HCT116 (cell line): ENCODE measurements at regions not wholly inside any gene's neighbourhood (a gene's known extent, or its start where the extent isn't known, plus 50 kb on each side); places are given as distances from the start of the nearest gene placed in this dataset.

Source experiments
- ATAC-seq: fragments of 200-7000 bp; cut with Tn5 transposase; 2 replicates; pipeline ENCODE4 v1.9.1; 2020; ENCODE audit warnings: mild to moderate bottlenecking, moderate library complexity
- BruUV-seq: library from RNA; stranded (reverse); fragments of 400-500 nt; replicated peaks from 2 replicates; lab custom pipeline; 2021; lab: Mats Ljungman, UMichigan
- CTCF ChIA-PET: fragments of 300-600 bp; sonication (Branson Sonifier 250); formaldehyde crosslinking; loops from one replicate; lab custom pipeline; 2021; ENCODE audit warnings: antibody characterized with exemption; lab: Charles Lee
- POLR2A ChIA-PET: fragments of 300-600, 350-600 bp; sonication (Branson Sonifier 250); formaldehyde crosslinking; loops from one replicate; lab custom pipeline; 2021; ENCODE audit warnings: antibody characterized with exemption; lab: Charles Lee
- RAD21 ChIA-PET, 2 experiments: fragments of 300-600 bp; sonication (Branson Sonifier 250); formaldehyde crosslinking; loops; one replicate each; lab custom pipeline; 2023; ENCODE audit warnings: low total read pairs in 2 of 2; ENCODE audit not compliant: uncharacterized antibody in 2 of 2, unreplicated experiment in 2 of 2, low non-redundant PET in 1 of 2; lab: Charles Lee
- DNase-seq: peaks from one replicate; pipeline ENCODE4 v3.0.0-alpha.2; 2010; ENCODE audit warnings: low read depth, low spot score
- H2AFZ ChIP-seq: fragments of 200-600 bp; shearing (Covaris generic), sonication (generic); 2 replicates; pipeline ENCODE4 v1.6.1; 2017; ENCODE audit warnings: low read depth, mixed run types, mixed read lengths, antibody characterized with exemption, low read length; ENCODE audit not compliant: poor library complexity, severe bottlenecking
- H3K27ac ChIP-seq: 2 replicates; pipeline ENCODE4 v1.5.1; 2012; ENCODE audit warnings: low read depth, low read length
- H3K27me3 ChIP-seq: fragments of 200-600 bp; sonication (generic); 2 replicates; pipeline ENCODE4 v1.6.1; 2016; ENCODE audit warnings: mixed run types, low read length, mixed read lengths; ENCODE audit not compliant: insufficient read depth
- H3K36me3 ChIP-seq, 2 experiments: fragments of 200-500 bp in 1 of 2; fragments of 200-600 bp in 1 of 2; sonication (Bioruptor generic) in 1 of 2; sonication (generic) in 1 of 2; 2 replicates each; pipeline versions ENCODE4 v1.5.1 to v1.6.1; 2014 to 2016; ENCODE audit warnings: low read length in 2 of 2, inconsistent platforms in 1 of 2, mixed read lengths in 1 of 2, mixed run types in 1 of 2; ENCODE audit not compliant: insufficient read depth in 2 of 2, control insufficient read depth in 1 of 2
- H3K4me1 ChIP-seq, 2 experiments: fragments of 200-600 bp in 1 of 2; sonication (generic) in 1 of 2; 2 replicates each; pipeline versions ENCODE4 v1.5.1 to v1.6.1; 2012 to 2017; ENCODE audit warnings: low read length in 2 of 2, inconsistent platforms in 1 of 2, mild to moderate bottlenecking in 1 of 2, mixed read lengths in 1 of 2, mixed run types in 1 of 2, moderate library complexity in 1 of 2; ENCODE audit not compliant: insufficient read depth in 2 of 2, control insufficient read depth in 1 of 2
- H3K4me2 ChIP-seq: fragments of 200-600 bp; sonication (generic); 2 replicates; pipeline ENCODE4 v1.6.1; 2017; ENCODE audit warnings: mixed run types, low read length, mixed read lengths
- H3K4me3 ChIP-seq, 2 experiments: fragments of 200-600 bp in 1 of 2; sonication (generic) in 1 of 2; replicated peaks in 1 of 2; 2 replicates each; pipeline ENCODE4 v1.5.1; 2011 to 2016; ENCODE audit warnings: low read length in 2 of 2, control low read depth in 1 of 2, low read depth in 1 of 2, mild to moderate bottlenecking in 1 of 2, mixed read lengths in 1 of 2, mixed run types in 1 of 2
- H3K79me2 ChIP-seq: fragments of 200-600 bp; sonication (generic); 2 replicates; pipeline ENCODE4 v1.6.1; 2017; ENCODE audit warnings: mild to moderate bottlenecking, mixed run types, low read length, moderate library complexity, mixed read lengths; ENCODE audit not compliant: insufficient read depth
- H3K9ac ChIP-seq: fragments of 200-600 bp; sonication (generic); 2 replicates; pipeline ENCODE4 v1.6.1; 2016; ENCODE audit warnings: low read length, mixed read lengths
- H3K9me2 ChIP-seq: fragments of 200-600 bp; sonication (generic), shearing (Covaris generic); 2 replicates; pipeline ENCODE4 v1.6.1; 2017; ENCODE audit warnings: mixed run types, mild to moderate bottlenecking, moderate library complexity; ENCODE audit not compliant: insufficient read depth
- H3K9me3 ChIP-seq, 2 experiments: fragments of 200-500 bp in 1 of 2; fragments of 200-600 bp in 1 of 2; sonication (Bioruptor generic) in 1 of 2; sonication (generic) in 1 of 2; 2 replicates each; pipeline ENCODE4 v1.6.1; 2014 to 2017; ENCODE audit warnings: low read length in 2 of 2, mixed read lengths in 2 of 2, inconsistent platforms in 1 of 2, low read depth in 1 of 2, mild to moderate bottlenecking in 1 of 2, mixed run types in 1 of 2, moderate library complexity in 1 of 2; ENCODE audit not compliant: control insufficient read depth in 1 of 2, insufficient read depth in 1 of 2
- H4K20me1 ChIP-seq: fragments of 200-600 bp; sonication (generic), shearing (Covaris generic); 2 replicates; pipeline ENCODE4 v1.6.1; 2017; ENCODE audit warnings: mixed run types, mild to moderate bottlenecking, moderate library complexity; ENCODE audit not compliant: insufficient read depth
- CEBPB ChIP-seq: IDR thresholded peaks from 2 replicates; pipeline ENCODE4 v1.6.1; 2012; ENCODE audit warnings: low read depth
- EZH2 ChIP-seq: fragments of 200-600 bp; sonication (generic); IDR thresholded peaks from 2 replicates; pipeline ENCODE4 v1.6.1; 2017; ENCODE audit warnings: antibody characterized with exemption, mixed run types
- EZH2phosphoT487 ChIP-seq: fragments of 200-600 bp; IDR thresholded peaks from 2 replicates; pipeline ENCODE4 v1.6.1; 2018; ENCODE audit warnings: antibody characterized with exemption, borderline replicate concordance
- FOSL1 ChIP-seq: IDR thresholded peaks from 2 replicates; pipeline ENCODE4 v1.6.1; 2012; ENCODE audit warnings: low read depth
- JUND ChIP-seq: IDR thresholded peaks from 2 replicates; pipeline ENCODE4 v1.6.1; 2012
- POLR2A ChIP-seq: IDR thresholded peaks from 2 replicates; pipeline ENCODE4 v1.7.0; 2011; ENCODE audit warnings: borderline replicate concordance; ENCODE audit not compliant: insufficient read depth, insufficient read length; ENCODE audit errors: extremely low read depth
- POLR2AphosphoS5 ChIP-seq: IDR thresholded peaks from 2 replicates; pipeline ENCODE4 v1.6.1; 2011; ENCODE audit warnings: mild to moderate bottlenecking, low read depth, low read length, moderate library complexity
- SP1 ChIP-seq: IDR thresholded peaks from 2 replicates; pipeline ENCODE4 v1.6.1; 2012; ENCODE audit warnings: low read depth
- SRF ChIP-seq: IDR thresholded peaks from 2 replicates; pipeline ENCODE4 v1.6.1; 2012; ENCODE audit warnings: low read depth
- TCF7L2 ChIP-seq: IDR thresholded peaks from 2 replicates; pipeline ENCODE4 v1.7.0; 2011; ENCODE audit warnings: borderline replicate concordance, inconsistent platforms; ENCODE audit not compliant: insufficient read depth, insufficient read length; ENCODE audit errors: extremely low read depth
- ZFX ChIP-seq: fragments of 450-650 bp; IDR thresholded peaks from 2 replicates; pipeline ENCODE4 v1.6.1; 2017
- intact Hi-C: fragments of 100-400 bp; cut with micrococcal nuclease; formaldehyde crosslinking; loops from 2 replicates; pipeline ENCODE4 v1.10.0; 2022
- TF ChIP-seq, protein P1 (sequence below), 3 experiments: fragments of 200-600 bp in 1 of 3; sonication (generic) in 1 of 3; IDR thresholded peaks in 2 of 3; conservative IDR thresholded peaks in 1 of 3; 2 replicates each; pipeline ENCODE4 v1.5.1; 2012 to 2017; ENCODE audit warnings: low read depth in 2 of 3, low read length in 2 of 3, antibody characterized with exemption in 1 of 3, borderline replicate concordance in 1 of 3, control low read depth in 1 of 3, mild to moderate bottlenecking in 1 of 3, mixed read lengths in 1 of 3, mixed run types in 1 of 3, moderate library complexity in 1 of 3; ENCODE audit not compliant: insufficient read depth in 1 of 3
- TF ChIP-seq, protein P2 (sequence below): IDR thresholded peaks from 2 replicates; pipeline ENCODE4 v1.6.1; 2012
- TF ChIP-seq, protein P3 (sequence below): IDR thresholded peaks from 2 replicates; pipeline ENCODE4 v1.6.1; 2012; ENCODE audit warnings: low read depth
- TF ChIP-seq, protein P4 (sequence below): IDR thresholded peaks from 2 replicates; pipeline ENCODE4 v1.6.1; 2011; ENCODE audit warnings: mild to moderate bottlenecking, low read length, moderate library complexity; ENCODE audit not compliant: insufficient replicate concordance; ENCODE audit errors: extremely low read depth
- TF ChIP-seq, protein P5 (sequence below): IDR thresholded peaks from 2 replicates; pipeline ENCODE4 v1.6.1; 2012

DNA sequence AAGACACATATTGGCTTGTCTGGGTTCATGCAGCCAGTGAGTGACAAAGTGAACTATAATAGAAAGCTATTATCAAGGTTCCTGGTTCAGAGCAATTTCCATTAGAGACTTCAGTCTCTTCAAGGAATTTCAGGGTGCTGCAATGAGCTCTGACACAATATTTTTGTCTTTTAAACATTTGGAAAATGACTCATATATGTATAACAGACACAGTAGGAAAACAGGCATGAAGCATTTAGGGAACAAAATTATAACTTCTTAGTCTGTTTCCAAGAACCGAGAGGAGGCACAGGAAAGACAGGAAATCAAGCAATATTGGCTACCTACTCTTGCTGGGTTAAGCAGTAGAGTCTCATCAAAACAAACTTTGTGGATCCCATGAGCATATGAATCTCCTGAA is 170.4 kb downstream of the PTPRC start:
- Histone ChIP-seq H3K9me2 (no peaks in the 10 kb centered on the region), H3K4me3 (no peak overlapping the region), H3K79me2 (no peaks in the 10 kb centered on the region), H3K9ac (no peak overlapping the region), H3K4me1 (no peaks in the 10 kb centered on the region), H4K20me1 (no peaks in the 10 kb centered on the region), H3K27me3 (no peaks in the 10 kb centered on the region), H3K9me3 (peaks cover 0 to 3% of the 10 kb centered on the region in 2 experiments; a peak in 1 of 4 replicates), H3K27ac (no peak overlapping the region), H3K36me3 (no peaks in the 10 kb centered on the region), H3K4me2 (no peak overlapping the region), H2AFZ (no peak overlapping the region)
- no peak for DNase-seq
- intact Hi-C loops, result no loop called here
- no peak for ATAC-seq
- ChIA-PET CTCF (no interaction called here), POLR2A (no interaction called here), RAD21 (no interaction called here)
- TF ChIP-seq POLR2AphosphoS5 (no peak), FOSL1 (no peak), SP1 (no peak), CEBPB (no peak), JUND (no peak), EZH2phosphoT487 (no peak), POLR2A (no peak), TCF7L2 (no peak), SRF (no peak), EZH2 (no peak), ZFX (no peak)
- TF ChIP-seq, protein P1, sequence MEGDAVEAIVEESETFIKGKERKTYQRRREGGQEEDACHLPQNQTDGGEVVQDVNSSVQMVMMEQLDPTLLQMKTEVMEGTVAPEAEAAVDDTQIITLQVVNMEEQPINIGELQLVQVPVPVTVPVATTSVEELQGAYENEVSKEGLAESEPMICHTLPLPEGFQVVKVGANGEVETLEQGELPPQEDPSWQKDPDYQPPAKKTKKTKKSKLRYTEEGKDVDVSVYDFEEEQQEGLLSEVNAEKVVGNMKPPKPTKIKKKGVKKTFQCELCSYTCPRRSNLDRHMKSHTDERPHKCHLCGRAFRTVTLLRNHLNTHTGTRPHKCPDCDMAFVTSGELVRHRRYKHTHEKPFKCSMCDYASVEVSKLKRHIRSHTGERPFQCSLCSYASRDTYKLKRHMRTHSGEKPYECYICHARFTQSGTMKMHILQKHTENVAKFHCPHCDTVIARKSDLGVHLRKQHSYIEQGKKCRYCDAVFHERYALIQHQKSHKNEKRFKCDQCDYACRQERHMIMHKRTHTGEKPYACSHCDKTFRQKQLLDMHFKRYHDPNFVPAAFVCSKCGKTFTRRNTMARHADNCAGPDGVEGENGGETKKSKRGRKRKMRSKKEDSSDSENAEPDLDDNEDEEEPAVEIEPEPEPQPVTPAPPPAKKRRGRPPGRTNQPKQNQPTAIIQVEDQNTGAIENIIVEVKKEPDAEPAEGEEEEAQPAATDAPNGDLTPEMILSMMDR (IDR thresholded peaks at IDR 0.05 in 2 of 3, conservative IDR thresholded peaks at IDR 0.05 in 1 of 3; ENCODE audit: borderline replicate concordance in 1 of 3, insufficient read depth in 1 of 3, low read depth in 2 of 3, low read length in 2 of 3), result no peak
- TF ChIP-seq, protein P2, sequence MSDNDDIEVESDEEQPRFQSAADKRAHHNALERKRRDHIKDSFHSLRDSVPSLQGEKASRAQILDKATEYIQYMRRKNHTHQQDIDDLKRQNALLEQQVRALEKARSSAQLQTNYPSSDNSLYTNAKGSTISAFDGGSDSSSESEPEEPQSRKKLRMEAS, result no peak
- TF ChIP-seq, protein P3, sequence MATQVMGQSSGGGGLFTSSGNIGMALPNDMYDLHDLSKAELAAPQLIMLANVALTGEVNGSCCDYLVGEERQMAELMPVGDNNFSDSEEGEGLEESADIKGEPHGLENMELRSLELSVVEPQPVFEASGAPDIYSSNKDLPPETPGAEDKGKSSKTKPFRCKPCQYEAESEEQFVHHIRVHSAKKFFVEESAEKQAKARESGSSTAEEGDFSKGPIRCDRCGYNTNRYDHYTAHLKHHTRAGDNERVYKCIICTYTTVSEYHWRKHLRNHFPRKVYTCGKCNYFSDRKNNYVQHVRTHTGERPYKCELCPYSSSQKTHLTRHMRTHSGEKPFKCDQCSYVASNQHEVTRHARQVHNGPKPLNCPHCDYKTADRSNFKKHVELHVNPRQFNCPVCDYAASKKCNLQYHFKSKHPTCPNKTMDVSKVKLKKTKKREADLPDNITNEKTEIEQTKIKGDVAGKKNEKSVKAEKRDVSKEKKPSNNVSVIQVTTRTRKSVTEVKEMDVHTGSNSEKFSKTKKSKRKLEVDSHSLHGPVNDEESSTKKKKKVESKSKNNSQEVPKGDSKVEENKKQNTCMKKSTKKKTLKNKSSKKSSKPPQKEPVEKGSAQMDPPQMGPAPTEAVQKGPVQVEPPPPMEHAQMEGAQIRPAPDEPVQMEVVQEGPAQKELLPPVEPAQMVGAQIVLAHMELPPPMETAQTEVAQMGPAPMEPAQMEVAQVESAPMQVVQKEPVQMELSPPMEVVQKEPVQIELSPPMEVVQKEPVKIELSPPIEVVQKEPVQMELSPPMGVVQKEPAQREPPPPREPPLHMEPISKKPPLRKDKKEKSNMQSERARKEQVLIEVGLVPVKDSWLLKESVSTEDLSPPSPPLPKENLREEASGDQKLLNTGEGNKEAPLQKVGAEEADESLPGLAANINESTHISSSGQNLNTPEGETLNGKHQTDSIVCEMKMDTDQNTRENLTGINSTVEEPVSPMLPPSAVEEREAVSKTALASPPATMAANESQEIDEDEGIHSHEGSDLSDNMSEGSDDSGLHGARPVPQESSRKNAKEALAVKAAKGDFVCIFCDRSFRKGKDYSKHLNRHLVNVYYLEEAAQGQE, result no peak
- TF ChIP-seq, protein P4, sequence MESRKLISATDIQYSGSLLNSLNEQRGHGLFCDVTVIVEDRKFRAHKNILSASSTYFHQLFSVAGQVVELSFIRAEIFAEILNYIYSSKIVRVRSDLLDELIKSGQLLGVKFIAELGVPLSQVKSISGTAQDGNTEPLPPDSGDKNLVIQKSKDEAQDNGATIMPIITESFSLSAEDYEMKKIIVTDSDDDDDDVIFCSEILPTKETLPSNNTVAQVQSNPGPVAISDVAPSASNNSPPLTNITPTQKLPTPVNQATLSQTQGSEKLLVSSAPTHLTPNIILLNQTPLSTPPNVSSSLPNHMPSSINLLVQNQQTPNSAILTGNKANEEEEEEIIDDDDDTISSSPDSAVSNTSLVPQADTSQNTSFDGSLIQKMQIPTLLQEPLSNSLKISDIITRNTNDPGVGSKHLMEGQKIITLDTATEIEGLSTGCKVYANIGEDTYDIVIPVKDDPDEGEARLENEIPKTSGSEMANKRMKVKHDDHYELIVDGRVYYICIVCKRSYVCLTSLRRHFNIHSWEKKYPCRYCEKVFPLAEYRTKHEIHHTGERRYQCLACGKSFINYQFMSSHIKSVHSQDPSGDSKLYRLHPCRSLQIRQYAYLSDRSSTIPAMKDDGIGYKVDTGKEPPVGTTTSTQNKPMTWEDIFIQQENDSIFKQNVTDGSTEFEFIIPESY, result no peak
- TF ChIP-seq, protein P5, sequence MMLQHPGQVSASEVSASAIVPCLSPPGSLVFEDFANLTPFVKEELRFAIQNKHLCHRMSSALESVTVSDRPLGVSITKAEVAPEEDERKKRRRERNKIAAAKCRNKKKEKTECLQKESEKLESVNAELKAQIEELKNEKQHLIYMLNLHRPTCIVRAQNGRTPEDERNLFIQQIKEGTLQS, result no peak
- BruUV-seq, result no TSS peak
